Neural cell (in vitro differentiated cells): ENCODE measurements at regions not wholly inside any gene's neighbourhood (a gene's known extent, or its start where the extent isn't known, plus 50 kb on each side); places are given as distances from the start of the nearest gene placed in this dataset.

Experiments
- H2AFZ ChIP-seq: fragments of 200-600, 300-800 bp; sonication (generic), shearing (Covaris generic); 2 replicates; pipeline ENCODE4 v1.6.0; 2014; ENCODE audit warnings: low read depth, mild to moderate bottlenecking, antibody characterized with exemption, low read length, moderate library complexity
- H3F3A ChIP-seq: fragments of 200-600 bp; shearing (Covaris generic); 2 replicates; pipeline ENCODE4 v1.6.1; 2016; ENCODE audit warnings: mild to moderate bottlenecking, moderate library complexity, mixed read lengths, antibody characterized with exemption, low read length; ENCODE audit not compliant: insufficient read depth, poor library complexity, severe bottlenecking
- H3K27ac ChIP-seq: fragments of 200-600, 300-800 bp; sonication (generic), shearing (Covaris generic); 2 replicates; pipeline ENCODE4 v1.5.1; 2014; ENCODE audit warnings: mild to moderate bottlenecking, low read length, moderate library complexity
- H3K27me3 ChIP-seq: fragments of 300-800, 200-600 bp; sonication (generic), shearing (Covaris generic); 2 replicates; pipeline ENCODE4 v1.6.0; 2014; ENCODE audit warnings: mild to moderate bottlenecking, low read depth, low read length, moderate library complexity; ENCODE audit not compliant: insufficient read depth
- H3K36me3 ChIP-seq: fragments of 300-800, 200-600 bp; sonication (generic), shearing (Covaris generic); 2 replicates; pipeline ENCODE4 v1.5.1; 2014; ENCODE audit warnings: mild to moderate bottlenecking, antibody characterized with exemption, low read length, moderate library complexity; ENCODE audit not compliant: insufficient read depth
- H3K4me2 ChIP-seq: fragments of 300-800, 200-600 bp; sonication (generic), shearing (Covaris generic); 2 replicates; pipeline ENCODE4 v1.6.0; 2014; ENCODE audit warnings: mild to moderate bottlenecking, low read length
- H3K4me3 ChIP-seq: fragments of 300-800, 200-600 bp; sonication (generic), shearing (Covaris generic); 2 replicates; pipeline ENCODE4 v1.5.1; 2014; ENCODE audit warnings: mild to moderate bottlenecking, low read length, moderate library complexity
- H3K79me2 ChIP-seq: fragments of 200-600 bp; shearing (Covaris generic); replicated peaks from 2 replicates; pipeline ENCODE4 v1.6.0; 2014; ENCODE audit warnings: mild to moderate bottlenecking, low read length, moderate library complexity; ENCODE audit not compliant: insufficient read depth
- H3K9ac ChIP-seq: fragments of 300-800, 200-600 bp; sonication (generic), shearing (Covaris generic); 2 replicates; pipeline ENCODE4 v1.6.1; 2016; ENCODE audit warnings: mild to moderate bottlenecking, low read length, mixed read lengths
- H3K9me2 ChIP-seq: fragments of 200-600 bp; shearing (Covaris generic); 2 replicates; pipeline ENCODE4 v1.6.1; 2016; ENCODE audit warnings: mild to moderate bottlenecking, low read length, mixed read lengths; ENCODE audit not compliant: insufficient read depth
- H3K9me3 ChIP-seq: fragments of 200-600, 300-800 bp; sonication (generic), shearing (Covaris generic); 2 replicates; pipeline ENCODE4 v1.6.1; 2016; ENCODE audit warnings: mild to moderate bottlenecking, mixed run types, low read length, moderate library complexity, mixed read lengths
- H4K20me1 ChIP-seq: fragments of 200-600 bp; shearing (Covaris generic); 2 replicates; pipeline ENCODE4 v1.6.1; 2016; ENCODE audit warnings: mild to moderate bottlenecking, mixed run types; ENCODE audit not compliant: insufficient read depth
- EP300 ChIP-seq: fragments of 450-650 bp; conservative IDR thresholded peaks from 2 replicates; pipeline ENCODE4 v1.6.1; 2014; ENCODE audit warnings: antibody characterized with exemption, mild to moderate bottlenecking, moderate library complexity; ENCODE audit not compliant: poor library complexity, severe bottlenecking
- EZH2 ChIP-seq: fragments of 200-600, 300-800 bp; shearing (Covaris generic), sonication (generic); IDR thresholded peaks from 2 replicates; pipeline ENCODE4 v1.6.1; 2014; ENCODE audit warnings: antibody characterized with exemption, low read length, borderline replicate concordance, mild to moderate bottlenecking; ENCODE audit not compliant: insufficient read depth, poor library complexity, severe bottlenecking
- MXI1 ChIP-seq: fragments of 450-650 bp; conservative IDR thresholded peaks from 2 replicates; pipeline ENCODE4 v1.6.1; 2014; ENCODE audit warnings: antibody characterized with exemption, mild to moderate bottlenecking; ENCODE audit not compliant: poor library complexity, severe bottlenecking
- POLR2AphosphoS5 ChIP-seq: IDR thresholded peaks from 2 replicates; pipeline ENCODE4 v1.6.1; 2012
- RAD21 ChIP-seq: fragments of 450-650 bp; conservative IDR thresholded peaks from 2 replicates; pipeline ENCODE4 v1.6.1; 2014; ENCODE audit warnings: antibody characterized with exemption, mild to moderate bottlenecking, moderate library complexity
- SMC3 ChIP-seq: fragments of 450-650 bp; conservative IDR thresholded peaks from 2 replicates; pipeline ENCODE4 v1.6.1; 2014; ENCODE audit warnings: antibody characterized with exemption, mild to moderate bottlenecking, moderate library complexity; ENCODE audit not compliant: poor library complexity
- TAF1 ChIP-seq: IDR thresholded peaks from 2 replicates; pipeline ENCODE4 v1.6.1; 2012; ENCODE audit warnings: low read depth
- TF ChIP-seq, protein P1 (sequence below): fragments of 450-650 bp; IDR thresholded peaks from 2 replicates; pipeline ENCODE4 v1.5.1; 2014; ENCODE audit warnings: antibody characterized with exemption, mild to moderate bottlenecking, moderate library complexity; ENCODE audit not compliant: poor library complexity, severe bottlenecking
- TF ChIP-seq, protein P2 (sequence below): IDR thresholded peaks from 2 replicates; pipeline ENCODE4 v1.6.1; 2012; ENCODE audit warnings: borderline replicate concordance

DNA sequence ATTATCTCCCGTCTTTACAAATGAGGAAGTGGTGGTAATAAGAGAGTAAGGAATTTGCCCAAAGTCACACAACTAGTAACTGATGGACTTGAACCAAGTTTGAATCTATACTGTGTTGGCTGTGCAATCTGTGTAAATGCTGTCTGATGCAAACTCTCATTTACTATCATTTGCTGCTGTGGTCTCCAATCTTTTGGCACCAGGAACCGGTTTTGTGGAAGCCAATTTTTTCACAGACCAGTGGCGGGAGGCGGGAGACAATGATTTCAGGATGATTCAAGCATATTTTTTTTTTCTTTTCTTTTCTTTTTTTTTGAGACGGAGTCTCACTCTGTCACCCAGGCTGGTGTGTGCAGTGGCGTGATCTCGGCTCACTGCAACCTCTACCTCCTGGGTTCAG, 450.0 kb upstream of the FZD8 start:
- TF ChIP-seq EP300 (no peak), POLR2AphosphoS5 (no peak), MXI1 (no peak), TAF1 (no peak), SMC3 (no peak), RAD21 (no peak), EZH2 (no peak)
- TF ChIP-seq, protein P1, sequence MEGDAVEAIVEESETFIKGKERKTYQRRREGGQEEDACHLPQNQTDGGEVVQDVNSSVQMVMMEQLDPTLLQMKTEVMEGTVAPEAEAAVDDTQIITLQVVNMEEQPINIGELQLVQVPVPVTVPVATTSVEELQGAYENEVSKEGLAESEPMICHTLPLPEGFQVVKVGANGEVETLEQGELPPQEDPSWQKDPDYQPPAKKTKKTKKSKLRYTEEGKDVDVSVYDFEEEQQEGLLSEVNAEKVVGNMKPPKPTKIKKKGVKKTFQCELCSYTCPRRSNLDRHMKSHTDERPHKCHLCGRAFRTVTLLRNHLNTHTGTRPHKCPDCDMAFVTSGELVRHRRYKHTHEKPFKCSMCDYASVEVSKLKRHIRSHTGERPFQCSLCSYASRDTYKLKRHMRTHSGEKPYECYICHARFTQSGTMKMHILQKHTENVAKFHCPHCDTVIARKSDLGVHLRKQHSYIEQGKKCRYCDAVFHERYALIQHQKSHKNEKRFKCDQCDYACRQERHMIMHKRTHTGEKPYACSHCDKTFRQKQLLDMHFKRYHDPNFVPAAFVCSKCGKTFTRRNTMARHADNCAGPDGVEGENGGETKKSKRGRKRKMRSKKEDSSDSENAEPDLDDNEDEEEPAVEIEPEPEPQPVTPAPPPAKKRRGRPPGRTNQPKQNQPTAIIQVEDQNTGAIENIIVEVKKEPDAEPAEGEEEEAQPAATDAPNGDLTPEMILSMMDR, result no peak
- TF ChIP-seq, protein P2, sequence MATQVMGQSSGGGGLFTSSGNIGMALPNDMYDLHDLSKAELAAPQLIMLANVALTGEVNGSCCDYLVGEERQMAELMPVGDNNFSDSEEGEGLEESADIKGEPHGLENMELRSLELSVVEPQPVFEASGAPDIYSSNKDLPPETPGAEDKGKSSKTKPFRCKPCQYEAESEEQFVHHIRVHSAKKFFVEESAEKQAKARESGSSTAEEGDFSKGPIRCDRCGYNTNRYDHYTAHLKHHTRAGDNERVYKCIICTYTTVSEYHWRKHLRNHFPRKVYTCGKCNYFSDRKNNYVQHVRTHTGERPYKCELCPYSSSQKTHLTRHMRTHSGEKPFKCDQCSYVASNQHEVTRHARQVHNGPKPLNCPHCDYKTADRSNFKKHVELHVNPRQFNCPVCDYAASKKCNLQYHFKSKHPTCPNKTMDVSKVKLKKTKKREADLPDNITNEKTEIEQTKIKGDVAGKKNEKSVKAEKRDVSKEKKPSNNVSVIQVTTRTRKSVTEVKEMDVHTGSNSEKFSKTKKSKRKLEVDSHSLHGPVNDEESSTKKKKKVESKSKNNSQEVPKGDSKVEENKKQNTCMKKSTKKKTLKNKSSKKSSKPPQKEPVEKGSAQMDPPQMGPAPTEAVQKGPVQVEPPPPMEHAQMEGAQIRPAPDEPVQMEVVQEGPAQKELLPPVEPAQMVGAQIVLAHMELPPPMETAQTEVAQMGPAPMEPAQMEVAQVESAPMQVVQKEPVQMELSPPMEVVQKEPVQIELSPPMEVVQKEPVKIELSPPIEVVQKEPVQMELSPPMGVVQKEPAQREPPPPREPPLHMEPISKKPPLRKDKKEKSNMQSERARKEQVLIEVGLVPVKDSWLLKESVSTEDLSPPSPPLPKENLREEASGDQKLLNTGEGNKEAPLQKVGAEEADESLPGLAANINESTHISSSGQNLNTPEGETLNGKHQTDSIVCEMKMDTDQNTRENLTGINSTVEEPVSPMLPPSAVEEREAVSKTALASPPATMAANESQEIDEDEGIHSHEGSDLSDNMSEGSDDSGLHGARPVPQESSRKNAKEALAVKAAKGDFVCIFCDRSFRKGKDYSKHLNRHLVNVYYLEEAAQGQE, result no peak
- Histone ChIP-seq H3K9me2 (no peaks in the 10 kb centered on the region), H3K9me3 (no peaks in the 10 kb centered on the region)

DNA sequence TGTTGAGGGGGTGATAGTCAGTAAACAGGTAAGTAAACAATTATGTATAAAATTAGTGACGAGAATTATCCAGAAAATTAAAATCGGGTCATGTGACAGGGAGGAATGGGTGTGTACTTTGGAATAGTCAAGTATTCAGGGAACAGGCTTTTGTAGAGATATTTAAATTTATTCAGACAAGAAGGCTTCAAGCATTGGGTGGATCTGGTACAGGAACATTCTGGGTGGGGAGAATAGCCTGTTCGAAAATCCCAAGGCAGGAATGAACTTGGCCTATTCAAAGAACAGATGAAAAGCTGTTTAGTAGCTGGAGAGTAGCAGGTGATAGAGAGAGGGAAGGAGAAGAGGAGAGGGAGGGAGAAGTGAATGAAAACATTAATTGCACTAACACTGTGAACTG, 448.9 kb upstream of the FZD8 start:
- Histone ChIP-seq H4K20me1 (no peaks in the 10 kb centered on the region), H3K4me2 (no peak overlapping the region), H3K9me3 (no peaks in the 10 kb centered on the region), H3K9ac (no peak overlapping the region), H3K79me2 (no peaks in the 10 kb centered on the region), H3K27me3 (no peaks in the 10 kb centered on the region), H3K36me3 (no peaks in the 10 kb centered on the region), H3K9me2 (no peaks in the 10 kb centered on the region), H3K27ac (no peak overlapping the region), H3F3A (no peaks in the 10 kb centered on the region), H3K4me3 (no peak overlapping the region), H2AFZ (no peak overlapping the region)
- no peak for TF ChIP-seq MXI1
- no peak for TF ChIP-seq TAF1
- TF ChIP-seq EP300, result no peak
- no peak for TF ChIP-seq EZH2
- no peak for TF ChIP-seq SMC3
- TF ChIP-seq, protein P2, result no peak
- no peak for TF ChIP-seq POLR2AphosphoS5
- TF ChIP-seq RAD21, result no peak
- TF ChIP-seq, protein P1, result no peak

More for the DNA sequence above, 450.0 kb upstream of the FZD8 start:
- Histone ChIP-seq H3K4me3 (no peak overlapping the region), H3K27me3 (no peaks in the 10 kb centered on the region), H3K79me2 (no peaks in the 10 kb centered on the region), H3K27ac (no peak overlapping the region), H3F3A (no peaks in the 10 kb centered on the region), H3K4me2 (no peak overlapping the region), H3K9ac (no peak overlapping the region), H4K20me1 (no peaks in the 10 kb centered on the region), H2AFZ (no peak overlapping the region), H3K36me3 (no peaks in the 10 kb centered on the region)
